K562 (cell line): ENCODE measurements at regions not wholly inside any gene's neighbourhood (a gene's known extent, or its start where the extent isn't known, plus 50 kb on each side); places are given as distances from the start of the nearest gene placed in this dataset.

ENCODE experiments used
- FOXA3 ChIP-seq, 2 experiments: fragments of 450-650 bp in 1 of 2; sonication (generic) in 1 of 2; formaldehyde crosslinking; IDR thresholded peaks in 1 of 2; conservative IDR thresholded peaks in 1 of 2; 2 replicates each; pipeline versions ENCODE4 v1.4.0 to v1.8.0; 2020 to 2022; ENCODE audit warnings: mild to moderate bottlenecking in 2 of 2, missing genetic modification reagents in 1 of 2
- GABPA ChIP-seq: fragments of 200-800 bp; sonication (Bioruptor generic); conservative IDR thresholded peaks from 2 replicates; pipeline ENCODE4 v1.6.1; 2016; ENCODE audit warnings: low read depth, missing genetic modification characterization, missing compliant biosample characterization
- MCM7 ChIP-seq, 2 experiments: fragments of 450-650 bp; IDR thresholded peaks; 2 replicates each; pipeline ENCODE4 v1.6.1; 2016 to 2018
- RAD21 ChIP-seq, 2 experiments: fragments of 250-450 bp in 1 of 2; fragments of 450-650 bp in 1 of 2; sonication (Bioruptor Pico) in 1 of 2; formaldehyde crosslinking in 1 of 2; IDR thresholded peaks in 1 of 2; conservative IDR thresholded peaks in 1 of 2; 2 replicates each; pipeline versions ENCODE4 v1.4.0 to v1.8.0; 2020 to 2022; ENCODE audit warnings: mild to moderate bottlenecking in 2 of 2, moderate library complexity in 1 of 2
- ZNF311 ChIP-seq: fragments of 250-450 bp; sonication (Bioruptor Pico); IDR thresholded peaks from 2 replicates; pipeline ENCODE4 v1.4.0; 2020; ENCODE audit warnings: mild to moderate bottlenecking, moderate library complexity
- ZNF79 ChIP-seq: fragments of 250-450 bp; sonication (Bioruptor Pico); IDR thresholded peaks from 2 replicates; pipeline ENCODE4 v1.4.0; 2020; ENCODE audit warnings: low read depth, mild to moderate bottlenecking, moderate library complexity
- TF ChIP-seq, protein P1 (sequence below), 2 experiments: fragments of 200-800 bp in 1 of 2; sonication (Bioruptor generic) in 1 of 2; sonication (generic) in 1 of 2; formaldehyde crosslinking in 1 of 2; IDR thresholded peaks in 1 of 2; conservative IDR thresholded peaks in 1 of 2; 2 replicates each; pipeline versions ENCODE4 v1.5.0 to v1.6.1; 2016 to 2020; ENCODE audit warnings: missing compliant biosample characterization in 1 of 2, missing genetic modification characterization in 1 of 2, missing genetic modification reagents in 1 of 2
- TF ChIP-seq, protein P2 (sequence below): fragments of 450-650 bp; formaldehyde crosslinking; IDR thresholded peaks from 2 replicates; pipeline ENCODE4 v1.4.0; 2020; ENCODE audit warnings: mild to moderate bottlenecking, moderate library complexity

DNA sequence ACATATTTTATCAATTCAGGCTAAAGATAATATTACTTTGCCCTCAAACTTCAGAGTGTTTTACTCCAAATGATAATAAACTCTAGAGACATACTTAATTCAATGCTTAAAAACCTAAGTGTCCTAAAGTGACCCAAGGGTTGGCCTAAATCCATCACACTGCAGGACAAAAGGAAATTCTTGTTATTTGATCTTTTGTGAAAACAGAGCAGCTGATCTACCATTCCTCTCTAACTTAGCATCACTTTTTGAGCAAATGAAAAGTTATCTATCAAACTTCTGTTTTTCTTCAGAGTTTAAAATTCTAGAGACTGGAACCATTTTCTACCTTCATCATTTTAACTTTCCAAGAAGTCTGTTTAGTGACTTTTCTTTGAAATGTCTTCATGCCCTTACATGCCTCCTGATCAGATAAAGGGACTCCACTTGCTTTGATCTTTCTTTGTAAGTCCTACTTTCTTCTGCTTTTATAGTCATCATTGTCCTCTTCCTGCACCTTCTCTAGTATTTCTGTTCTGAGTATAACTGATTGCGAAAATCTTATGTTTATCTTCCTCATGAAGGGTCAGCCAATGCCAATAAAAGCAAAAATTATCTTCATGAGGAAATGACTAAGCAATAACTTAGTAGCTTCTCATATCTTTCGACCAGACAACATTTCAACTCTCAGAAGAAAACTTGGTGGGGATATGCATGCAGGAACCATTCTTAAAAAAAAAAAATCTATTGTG lies 378.7 kb upstream of the TGFBR2 start (continued):
- TF ChIP-seq ZNF311 (CRISPR knock-in tag) (peak; percentile 51; the same call in 1 of the 2 replicates), ZNF79 (0 out of 2 replicates have a peak, but pooled peaks have one; percentile 30), RAD21 (CRISPR knock-in tag; conservative IDR thresholded peaks at IDR 0.05 in 1 of 2, IDR thresholded peaks at IDR 0.05 in 1 of 2) (peak in 1 of 2 experiments; percentile 13; a peak in 1 of 4 replicates), GABPA (peak; percentile 33), MCM7 (IDR thresholded peaks at IDR 0.05) (no peak), FOXA3 (CRISPR knock-in tag; conservative IDR thresholded peaks at IDR 0.05 in 1 of 2, IDR thresholded peaks at IDR 0.05 in 1 of 2) (0 out of 4 replicates have a peak, but pooled peaks of 1 of the 2 experiments have one; percentile 26)
- TF ChIP-seq, protein P1, sequence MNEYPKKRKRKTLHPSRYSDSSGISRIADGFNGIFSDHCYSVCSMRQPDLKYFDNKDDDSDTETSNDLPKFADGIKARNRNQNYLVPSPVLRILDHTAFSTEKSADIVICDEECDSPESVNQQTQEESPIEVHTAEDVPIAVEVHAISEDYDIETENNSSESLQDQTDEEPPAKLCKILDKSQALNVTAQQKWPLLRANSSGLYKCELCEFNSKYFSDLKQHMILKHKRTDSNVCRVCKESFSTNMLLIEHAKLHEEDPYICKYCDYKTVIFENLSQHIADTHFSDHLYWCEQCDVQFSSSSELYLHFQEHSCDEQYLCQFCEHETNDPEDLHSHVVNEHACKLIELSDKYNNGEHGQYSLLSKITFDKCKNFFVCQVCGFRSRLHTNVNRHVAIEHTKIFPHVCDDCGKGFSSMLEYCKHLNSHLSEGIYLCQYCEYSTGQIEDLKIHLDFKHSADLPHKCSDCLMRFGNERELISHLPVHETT (CRISPR knock-in tag; conservative IDR thresholded peaks at IDR 0.05 in 1 of 2, IDR thresholded peaks at IDR 0.05 in 1 of 2), result 0 out of 4 replicates have a peak, but pooled peaks of 1 of the 2 experiments have one; percentile 23
- TF ChIP-seq, protein P2, sequence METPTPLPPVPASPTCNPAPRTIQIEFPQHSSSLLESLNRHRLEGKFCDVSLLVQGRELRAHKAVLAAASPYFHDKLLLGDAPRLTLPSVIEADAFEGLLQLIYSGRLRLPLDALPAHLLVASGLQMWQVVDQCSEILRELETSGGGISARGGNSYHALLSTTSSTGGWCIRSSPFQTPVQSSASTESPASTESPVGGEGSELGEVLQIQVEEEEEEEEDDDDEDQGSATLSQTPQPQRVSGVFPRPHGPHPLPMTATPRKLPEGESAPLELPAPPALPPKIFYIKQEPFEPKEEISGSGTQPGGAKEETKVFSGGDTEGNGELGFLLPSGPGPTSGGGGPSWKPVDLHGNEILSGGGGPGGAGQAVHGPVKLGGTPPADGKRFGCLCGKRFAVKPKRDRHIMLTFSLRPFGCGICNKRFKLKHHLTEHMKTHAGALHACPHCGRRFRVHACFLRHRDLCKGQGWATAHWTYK (CRISPR knock-in tag), result 0 out of 2 replicates have a peak, but pooled peaks have one; percentile 20
